ENCODE measurements at regions not wholly inside any gene's neighbourhood (a gene's known extent, or its start where the extent isn't known, plus 50 kb on each side); places are given as distances from the start of the nearest gene placed in this dataset.

GRCh38 chr15:35784745-35785144 is 238.8 kb upstream of the DPH6 start:
- H3F3A ChIP-seq (ENCODE audit: low read depth) = no peaks in the 10 kb centered on the region
- peaks cover 2% of the 10 kb centered on the region for H3K27me3 Mint-ChIP-seq (ENCODE audit: insufficient read depth, low read depth)
- DNase-seq (ENCODE audit: low spot score) = no peak
- H3K27ac Mint-ChIP-seq = no peak overlapping the region
- H3K4me1 ChIP-seq = peaks cover 7% of the 10 kb centered on the region
- peaks cover 9% of the 10 kb centered on the region for H3K4me1 Mint-ChIP-seq
- no peak overlapping the region for H3K4me2 ChIP-seq
- H3K4me3 Mint-ChIP-seq = no peak overlapping the region
- no peak overlapping the region for H3K27ac ChIP-seq
- TF ChIP-seq EZH2 (IDR thresholded peaks at IDR 0.05) (no peak), EZH2phosphoT487 (IDR thresholded peaks at IDR 0.05) (no peak), CTCF (IDR thresholded peaks at IDR 0.05) (no peak)
- H3K4me3 ChIP-seq = no peak overlapping the region
- no peaks in the 10 kb centered on the region for H3K27me3 ChIP-seq
- no peaks in the 10 kb centered on the region for H4K20me1 ChIP-seq (ENCODE audit: low read depth)
- no peaks in the 10 kb centered on the region for H3K9me3 ChIP-seq (ENCODE audit: low read depth)
- no peak overlapping the region for H2AFZ ChIP-seq (replicated peaks)
- H3K9me3 Mint-ChIP-seq = no peaks in the 10 kb centered on the region
- H3K36me3 Mint-ChIP-seq = no peaks in the 10 kb centered on the region
- no peaks in the 10 kb centered on the region for H3K36me3 ChIP-seq
- no peaks in the 10 kb centered on the region for H3K79me2 ChIP-seq (ENCODE audit: low read depth)
- H3K9ac ChIP-seq = no peak overlapping the region

GRCh38 chr15:35810007-35810406 is 264.0 kb upstream of the DPH6 start:
- Histone ChIP-seq H2AFZ (replicated peaks) (no peak overlapping the region), H3K4me1 (no peaks in the 10 kb centered on the region), H4K20me1 (ENCODE audit: low read depth) (no peaks in the 10 kb centered on the region), H3K9me3 (ENCODE audit: low read depth) (no peaks in the 10 kb centered on the region), H3K79me2 (ENCODE audit: low read depth) (no peaks in the 10 kb centered on the region), H3F3A (ENCODE audit: low read depth) (no peaks in the 10 kb centered on the region), H3K27ac (no peak overlapping the region), H3K9ac (no peak overlapping the region), H3K36me3 (no peaks in the 10 kb centered on the region), H3K4me2 (no peak overlapping the region), H3K4me3 (no peak overlapping the region), H3K27me3 (no peaks in the 10 kb centered on the region)
- Mint-ChIP-seq H3K27ac (no peak overlapping the region), H3K4me3 (no peak overlapping the region), H3K36me3 (no peaks in the 10 kb centered on the region), H3K27me3 (ENCODE audit: insufficient read depth, low read depth) (peaks cover 2% of the 10 kb centered on the region), H3K9me3 (no peaks in the 10 kb centered on the region), H3K4me1 (no peaks in the 10 kb centered on the region)
- DNase-seq (ENCODE audit: low spot score) = no peak
- TF ChIP-seq EZH2 (IDR thresholded peaks at IDR 0.05) (no peak), EZH2phosphoT487 (IDR thresholded peaks at IDR 0.05) (no peak), CTCF (IDR thresholded peaks at IDR 0.05) (no peak)

DNA sequence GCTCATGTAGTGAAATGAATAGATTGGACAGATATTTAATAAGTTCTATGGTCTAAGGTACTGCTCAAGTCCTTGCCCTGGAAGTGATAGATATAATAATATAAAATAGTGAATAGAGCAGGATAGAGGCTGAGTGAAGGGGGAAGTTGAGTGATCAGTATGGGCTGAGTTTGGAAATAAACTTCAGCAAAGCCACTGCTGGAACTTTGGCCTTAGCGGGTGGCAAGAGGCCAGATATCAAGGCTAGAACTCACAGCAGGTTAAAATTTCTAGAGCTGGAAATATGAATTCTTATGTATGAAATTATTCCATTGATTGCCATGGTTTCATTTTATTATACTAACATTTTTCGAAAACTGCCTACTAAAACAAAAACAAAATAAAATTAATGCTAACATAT is 267.6 kb upstream of the DPH6 start:
- Histone ChIP-seq H4K20me1 (ENCODE audit: low read depth) (no peaks in the 10 kb centered on the region), H3K4me3 (no peak overlapping the region), H3F3A (ENCODE audit: low read depth) (no peaks in the 10 kb centered on the region), H3K4me2 (no peak overlapping the region), H3K27me3 (no peaks in the 10 kb centered on the region), H3K9me3 (ENCODE audit: low read depth) (no peaks in the 10 kb centered on the region), H2AFZ (replicated peaks) (no peak overlapping the region), H3K9ac (no peak overlapping the region), H3K36me3 (no peaks in the 10 kb centered on the region), H3K4me1 (no peaks in the 10 kb centered on the region), H3K27ac (no peak overlapping the region), H3K79me2 (ENCODE audit: low read depth) (no peaks in the 10 kb centered on the region)
- Mint-ChIP-seq H3K36me3 (no peaks in the 10 kb centered on the region), H3K27ac (no peak overlapping the region), H3K27me3 (ENCODE audit: insufficient read depth, low read depth) (no peaks in the 10 kb centered on the region), H3K4me3 (no peak overlapping the region), H3K4me1 (no peaks in the 10 kb centered on the region), H3K9me3 (no peaks in the 10 kb centered on the region)
- no peak for DNase-seq (ENCODE audit: low spot score)
- TF ChIP-seq EZH2 (IDR thresholded peaks at IDR 0.05) = no peak
- no peak for TF ChIP-seq EZH2phosphoT487 (IDR thresholded peaks at IDR 0.05)
- no peak for TF ChIP-seq CTCF (IDR thresholded peaks at IDR 0.05)

DNA sequence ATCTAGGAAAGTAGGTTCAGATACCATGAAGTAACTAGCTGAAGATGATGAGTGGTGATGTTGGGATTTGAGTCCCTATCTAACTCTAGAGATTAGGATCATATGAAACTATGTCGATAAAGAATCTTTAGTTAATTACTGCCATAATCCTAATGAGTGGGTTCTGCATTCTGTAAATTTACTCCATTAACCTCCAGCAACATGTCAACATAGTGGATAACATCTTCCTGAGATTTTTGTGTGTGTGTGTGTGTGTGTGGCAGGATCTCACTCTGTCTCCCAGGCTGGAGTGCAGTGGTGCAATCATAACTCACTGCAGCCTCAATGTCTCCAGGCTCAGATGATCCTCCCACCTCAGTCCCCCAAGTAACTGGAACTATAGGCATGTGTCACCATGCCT is 272.9 kb upstream of the DPH6 start:
- H3K4me3 Mint-ChIP-seq = no peak overlapping the region
- H3K9me3 ChIP-seq (ENCODE audit: low read depth) = no peaks in the 10 kb centered on the region
- no peaks in the 10 kb centered on the region for H3K27me3 ChIP-seq
- H3K4me3 ChIP-seq = no peak overlapping the region
- peaks cover 2% of the 10 kb centered on the region for H3K27me3 Mint-ChIP-seq (ENCODE audit: insufficient read depth, low read depth)
- H3K36me3 Mint-ChIP-seq = no peaks in the 10 kb centered on the region
- no peak overlapping the region for H3K27ac Mint-ChIP-seq
- no peak for TF ChIP-seq CTCF (IDR thresholded peaks at IDR 0.05)
- TF ChIP-seq EZH2 (IDR thresholded peaks at IDR 0.05) = no peak
- H3F3A ChIP-seq (ENCODE audit: low read depth) = no peaks in the 10 kb centered on the region
- H3K27ac ChIP-seq = no peak overlapping the region
- no peak for DNase-seq (ENCODE audit: low spot score)
- no peaks in the 10 kb centered on the region for H3K79me2 ChIP-seq (ENCODE audit: low read depth)
- no peaks in the 10 kb centered on the region for H3K36me3 ChIP-seq
- H3K9me3 Mint-ChIP-seq = no peaks in the 10 kb centered on the region
- H3K4me1 ChIP-seq = no peaks in the 10 kb centered on the region
- H4K20me1 ChIP-seq (ENCODE audit: low read depth) = no peaks in the 10 kb centered on the region
- H3K4me2 ChIP-seq = no peak overlapping the region
- no peak overlapping the region for H2AFZ ChIP-seq (replicated peaks)
- no peak overlapping the region for H3K9ac ChIP-seq
- no peaks in the 10 kb centered on the region for H3K4me1 Mint-ChIP-seq

Measured in neural progenitor cell (in vitro differentiated cells).